ENCODE measurements at regions not wholly inside any gene's neighbourhood (a gene's known extent, or its start where the extent isn't known, plus 50 kb on each side); places are given as distances from the start of the nearest gene placed in this dataset.
"Not testable (repeated sequence)": the region's sequence is repeated elsewhere in the genome, so short reads cannot be mapped to it uniquely, and the experiment has no call there.

DNA sequence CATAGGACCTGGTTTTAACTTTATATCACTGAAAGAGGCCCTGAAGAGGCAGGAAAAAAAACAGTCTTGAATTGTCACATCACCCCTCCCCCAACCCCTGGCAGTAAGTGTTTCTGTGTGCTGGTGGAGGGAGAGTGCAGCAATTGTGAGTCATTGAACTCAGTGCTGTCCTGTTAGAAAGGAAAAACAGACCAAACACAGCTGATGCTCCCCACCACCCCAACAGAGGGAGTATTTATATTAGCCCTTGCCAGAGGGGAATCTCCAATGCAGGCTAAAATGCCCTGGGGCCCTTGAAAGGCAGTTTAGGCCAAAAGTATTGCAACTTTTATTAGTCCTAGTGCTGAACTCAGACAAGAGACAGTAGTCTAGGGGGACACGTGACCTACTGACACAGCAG, 197.8 kb upstream of the AGTR2 start:
- no peaks in the 10 kb centered on the region for H3K36me3 ChIP-seq (replicated peaks in 1 of 2; ENCODE audit: control extremely low read depth in 1 of 2, control insufficient read depth in 1 of 2, extremely low read depth in 1 of 2, insufficient read depth in 2 of 2, low read length in 1 of 2)
- no peaks in the 10 kb centered on the region for H3K4me1 ChIP-seq (ENCODE audit: control insufficient read depth in 2 of 2, insufficient read depth in 2 of 2, low read length in 2 of 2)
- no peaks in the 10 kb centered on the region for H3K27me3 ChIP-seq (replicated peaks in 1 of 4; ENCODE audit: control extremely low read depth in 1 of 4, control insufficient read depth in 3 of 4, insufficient read depth in 4 of 4, low read length in 3 of 4)
- no peak overlapping the region for H3K4me2 ChIP-seq (replicated peaks; ENCODE audit: low read depth, low read length, poor library complexity, severe bottlenecking)
- ATAC-seq (ENCODE audit: low read depth) (no peak), DNase-seq (no peak)
- H3K79me2 ChIP-seq (ENCODE audit: control insufficient read depth, insufficient read depth, low read length), result no peaks in the 10 kb centered on the region
- ChIA-PET CTCF (no interaction called here), POLR2A (no interaction called here)
- no peak overlapping the region for H3K4me3 ChIP-seq (ENCODE audit: control extremely low read depth in 1 of 5, extremely low read depth in 1 of 5, insufficient read depth in 1 of 5, low read depth in 2 of 5, low read length in 4 of 5)
- no CpG with 5 or more reads among the region's 1 CpG for WGBS (ENCODE audit: insufficient coverage)
- no peak overlapping the region for H2AFZ ChIP-seq (ENCODE audit: insufficient read depth, low read depth, low read length, poor library complexity, severe bottlenecking)
- H3K27ac ChIP-seq (ENCODE audit: low read length in 2 of 2), result no peak overlapping the region
- Mint-ChIP-seq H3K4me3 (no peak overlapping the region), H3K9me3 (ENCODE audit: insufficient read depth) (peaks cover 2% of the 10 kb centered on the region), H3K27me3 (peaks cover 13% of the 10 kb centered on the region), H3K27ac (no peak overlapping the region), H3K4me1 (no peaks in the 10 kb centered on the region)
- TF ChIP-seq, protein P1, sequence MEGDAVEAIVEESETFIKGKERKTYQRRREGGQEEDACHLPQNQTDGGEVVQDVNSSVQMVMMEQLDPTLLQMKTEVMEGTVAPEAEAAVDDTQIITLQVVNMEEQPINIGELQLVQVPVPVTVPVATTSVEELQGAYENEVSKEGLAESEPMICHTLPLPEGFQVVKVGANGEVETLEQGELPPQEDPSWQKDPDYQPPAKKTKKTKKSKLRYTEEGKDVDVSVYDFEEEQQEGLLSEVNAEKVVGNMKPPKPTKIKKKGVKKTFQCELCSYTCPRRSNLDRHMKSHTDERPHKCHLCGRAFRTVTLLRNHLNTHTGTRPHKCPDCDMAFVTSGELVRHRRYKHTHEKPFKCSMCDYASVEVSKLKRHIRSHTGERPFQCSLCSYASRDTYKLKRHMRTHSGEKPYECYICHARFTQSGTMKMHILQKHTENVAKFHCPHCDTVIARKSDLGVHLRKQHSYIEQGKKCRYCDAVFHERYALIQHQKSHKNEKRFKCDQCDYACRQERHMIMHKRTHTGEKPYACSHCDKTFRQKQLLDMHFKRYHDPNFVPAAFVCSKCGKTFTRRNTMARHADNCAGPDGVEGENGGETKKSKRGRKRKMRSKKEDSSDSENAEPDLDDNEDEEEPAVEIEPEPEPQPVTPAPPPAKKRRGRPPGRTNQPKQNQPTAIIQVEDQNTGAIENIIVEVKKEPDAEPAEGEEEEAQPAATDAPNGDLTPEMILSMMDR (IDR thresholded peaks at IDR 0.05), result no peak
- TF ChIP-seq EZH2 (IDR thresholded peaks at IDR 0.05; ENCODE audit: borderline replicate concordance, insufficient read depth, low read depth, low read length, poor library complexity, severe bottlenecking), result no peak
- H3K9me3 ChIP-seq (ENCODE audit: control extremely low read depth in 1 of 3, control insufficient read depth in 2 of 3, insufficient read depth in 1 of 3, low read length in 2 of 3), result peaks cover 0 to 12% (median 0%) of the 10 kb centered on the region in 3 donors
- H4K20me1 ChIP-seq (ENCODE audit: control insufficient read depth, insufficient read depth, low read length, poor library complexity, severe bottlenecking), result no peaks in the 10 kb centered on the region
- intact Hi-C loops (cut with micrococcal nuclease), result no loop called here
- no peak overlapping the region for H3K9ac ChIP-seq (ENCODE audit: low read length)

DNA sequence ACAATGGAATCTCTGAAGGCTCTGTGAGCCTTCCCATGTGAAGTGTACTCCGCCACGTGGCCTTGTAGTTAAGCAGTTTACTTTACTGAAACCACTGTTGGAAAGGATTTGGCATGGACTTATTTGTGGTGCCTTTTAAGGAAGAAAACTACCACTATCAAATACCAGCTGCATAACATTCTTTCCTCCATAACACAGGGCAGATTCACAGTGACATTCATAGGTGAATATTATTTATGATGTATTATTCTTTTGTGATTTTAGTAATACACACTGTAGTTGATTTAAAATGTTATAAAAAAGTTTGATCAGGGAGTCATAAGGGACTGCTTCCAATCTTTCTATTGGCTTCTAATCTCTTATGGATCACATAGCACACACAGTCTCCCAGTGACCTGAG, 192.5 kb upstream of the AGTR2 start:
- WGBS (ENCODE audit: insufficient coverage), result no CpG with 5 or more reads among the region's 2 CpGs
- no peak for TF ChIP-seq EZH2 (IDR thresholded peaks at IDR 0.05; ENCODE audit: borderline replicate concordance, insufficient read depth, low read depth, low read length, poor library complexity, severe bottlenecking)
- TF ChIP-seq, protein P1 (IDR thresholded peaks at IDR 0.05), result no peak
- Histone ChIP-seq H3K79me2 (ENCODE audit: control insufficient read depth, insufficient read depth, low read length) (no peaks in the 10 kb centered on the region), H3K4me3 (ENCODE audit: control extremely low read depth in 1 of 5, extremely low read depth in 1 of 5, insufficient read depth in 1 of 5, low read depth in 2 of 5, low read length in 4 of 5) (no peak overlapping the region), H3K27me3 (replicated peaks in 1 of 4; ENCODE audit: control extremely low read depth in 1 of 4, control insufficient read depth in 3 of 4, insufficient read depth in 4 of 4, low read length in 3 of 4) (no peaks in the 10 kb centered on the region), H2AFZ (ENCODE audit: insufficient read depth, low read depth, low read length, poor library complexity, severe bottlenecking) (no peak overlapping the region), H3K4me2 (replicated peaks; ENCODE audit: low read depth, low read length, poor library complexity, severe bottlenecking) (no peak overlapping the region), H4K20me1 (ENCODE audit: control insufficient read depth, insufficient read depth, low read length, poor library complexity, severe bottlenecking) (no peaks in the 10 kb centered on the region), H3K9me3 (ENCODE audit: control extremely low read depth in 1 of 3, control insufficient read depth in 2 of 3, insufficient read depth in 1 of 3, low read length in 2 of 3) (peaks cover 0 to 3% (median 0%) of the 10 kb centered on the region in 3 donors), H3K9ac (ENCODE audit: low read length) (no peak overlapping the region), H3K36me3 (replicated peaks in 1 of 2; ENCODE audit: control extremely low read depth in 1 of 2, control insufficient read depth in 1 of 2, extremely low read depth in 1 of 2, insufficient read depth in 2 of 2, low read length in 1 of 2) (no peaks in the 10 kb centered on the region), H3K27ac (ENCODE audit: low read length in 2 of 2) (no peak overlapping the region), H3K4me1 (ENCODE audit: control insufficient read depth in 2 of 2, insufficient read depth in 2 of 2, low read length in 2 of 2) (no peaks in the 10 kb centered on the region)
- ChIA-PET CTCF (no interaction called here), POLR2A (no interaction called here)
- Mint-ChIP-seq H3K27ac (no peak overlapping the region), H3K9me3 (ENCODE audit: insufficient read depth) (peaks cover 2% of the 10 kb centered on the region), H3K4me3 (no peak overlapping the region), H3K4me1 (no peaks in the 10 kb centered on the region), H3K27me3 (no peaks in the 10 kb centered on the region)
- intact Hi-C loops (cut with micrococcal nuclease), result no loop called here
- no peak for DNase-seq
- ATAC-seq (ENCODE audit: low read depth), result no peak

DNA sequence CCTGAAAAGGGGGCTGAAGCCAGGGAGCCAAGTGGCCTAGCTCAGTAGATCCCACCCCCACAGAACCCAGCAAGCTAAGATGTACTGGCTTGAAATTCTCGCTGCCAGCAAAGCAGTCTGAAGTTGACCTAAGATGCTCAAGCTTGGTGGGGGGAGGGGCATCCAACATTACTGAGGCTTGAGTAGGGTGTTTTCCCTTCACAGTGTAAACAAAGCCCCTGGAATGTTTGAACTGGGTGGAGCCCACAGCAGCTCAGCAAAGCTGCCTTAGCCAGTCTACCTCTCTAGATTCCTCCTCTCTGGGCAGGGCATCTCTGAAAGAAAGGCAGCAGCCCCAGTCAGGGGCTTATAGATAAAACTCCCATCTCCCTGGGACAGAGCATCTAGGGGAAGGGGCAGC, 187.4 kb upstream of the AGTR2 start:
- H3K4me2 ChIP-seq (replicated peaks; ENCODE audit: low read depth, low read length, poor library complexity, severe bottlenecking); H3K27ac ChIP-seq (ENCODE audit: low read length in 2 of 2); H3K4me1 ChIP-seq (ENCODE audit: control insufficient read depth in 2 of 2, insufficient read depth in 2 of 2, low read length in 2 of 2); H3K27ac Mint-ChIP-seq; intact Hi-C loops (cut with micrococcal nuclease); POLR2A ChIA-PET; CTCF ChIA-PET; ATAC-seq (ENCODE audit: low read depth); H3K9me3 Mint-ChIP-seq (ENCODE audit: insufficient read depth); H2AFZ ChIP-seq (ENCODE audit: insufficient read depth, low read depth, low read length, poor library complexity, severe bottlenecking); H3K79me2 ChIP-seq (ENCODE audit: control insufficient read depth, insufficient read depth, low read length); H3K4me3 Mint-ChIP-seq; DNase-seq; H3K27me3 ChIP-seq (replicated peaks in 1 of 4; ENCODE audit: control extremely low read depth in 1 of 4, control insufficient read depth in 3 of 4, insufficient read depth in 4 of 4, low read length in 3 of 4); H4K20me1 ChIP-seq (ENCODE audit: control insufficient read depth, insufficient read depth, low read length, poor library complexity, severe bottlenecking); H3K4me3 ChIP-seq (ENCODE audit: control extremely low read depth in 1 of 5, extremely low read depth in 1 of 5, insufficient read depth in 1 of 5, low read depth in 2 of 5, low read length in 4 of 5); H3K27me3 Mint-ChIP-seq; H3K9ac ChIP-seq (ENCODE audit: low read length); H3K36me3 ChIP-seq (replicated peaks in 1 of 2; ENCODE audit: control extremely low read depth in 1 of 2, control insufficient read depth in 1 of 2, extremely low read depth in 1 of 2, insufficient read depth in 2 of 2, low read length in 1 of 2); H3K9me3 ChIP-seq (ENCODE audit: control extremely low read depth in 1 of 3, control insufficient read depth in 2 of 3, insufficient read depth in 1 of 3, low read length in 2 of 3); H3K4me1 Mint-ChIP-seq: not testable (repeated sequence)
- no CpG with 5 or more reads among the region's 1 CpG for WGBS (ENCODE audit: insufficient coverage)
